ENCODE measurements at regions not wholly inside any gene's neighbourhood (a gene's known extent, or its start where the extent isn't known, plus 50 kb on each side); places are given as distances from the start of the nearest gene placed in this dataset.

GRCh38 chr4:67292636-67293035 is 252.7 kb downstream of the CENPC start:
- intact Hi-C loops (cut with DNase I; ENCODE audit: low total_unique reads): no loop called here
- TF ChIP-seq CTCF (IDR thresholded peaks at IDR 0.05): no peak
- Histone ChIP-seq H3K27ac (no peak overlapping the region), H3K4me3 (no peak overlapping the region), H3K9me3 (no peaks in the 10 kb centered on the region), H3K27me3 (no peaks in the 10 kb centered on the region), H3K36me3 (no peaks in the 10 kb centered on the region), H3K4me1 (no peaks in the 10 kb centered on the region)
- no peak for DNase-seq

GRCh38 chr4:67292045-67292444 is 253.3 kb downstream of the CENPC start:
- Histone ChIP-seq H3K27me3 (no peaks in the 10 kb centered on the region), H3K9me3 (no peaks in the 10 kb centered on the region), H3K36me3 (no peaks in the 10 kb centered on the region), H3K27ac (no peak overlapping the region), H3K4me3 (no peak overlapping the region), H3K4me1 (no peaks in the 10 kb centered on the region)
- intact Hi-C loops (cut with DNase I; ENCODE audit: low total_unique reads): no loop called here
- no peak for TF ChIP-seq CTCF (IDR thresholded peaks at IDR 0.05)
- no peak for DNase-seq

GRCh38 chr4:67291644-67292043 is 253.7 kb downstream of the CENPC start:
- no peak for DNase-seq
- Histone ChIP-seq H3K36me3 (no peaks in the 10 kb centered on the region), H3K4me1 (no peaks in the 10 kb centered on the region), H3K4me3 (no peak overlapping the region), H3K9me3 (peaks cover 0 to 4% (median 0%) of the 10 kb centered on the region in 3 donors), H3K27ac (no peak overlapping the region), H3K27me3 (no peaks in the 10 kb centered on the region)
- TF ChIP-seq CTCF (IDR thresholded peaks at IDR 0.05): no peak
- intact Hi-C loops (cut with DNase I; ENCODE audit: low total_unique reads): no loop called here

- no peak for TF ChIP-seq CTCF (IDR thresholded peaks at IDR 0.05)
Observed at GRCh38 chr4:67288964-67289363, 256.3 kb downstream of the CENPC start.

GRCh38 chr4:67286724-67287123 is 258.6 kb downstream of the CENPC start:
- no peak for DNase-seq
- Histone ChIP-seq H3K4me1 (no peaks in the 10 kb centered on the region), H3K27me3 (no peaks in the 10 kb centered on the region), H3K4me3 (no peak overlapping the region), H3K36me3 (no peaks in the 10 kb centered on the region), H3K27ac (no peak overlapping the region), H3K9me3 (peaks cover 0 to 16% (median 0%) of the 10 kb centered on the region in 3 donors)
- intact Hi-C loops (cut with DNase I; ENCODE audit: low total_unique reads): no loop called here
- TF ChIP-seq CTCF (IDR thresholded peaks at IDR 0.05): no peak

More at GRCh38 chr4:67288964-67289363, 256.3 kb downstream of the CENPC start:
- H3K4me1 ChIP-seq: no peaks in the 10 kb centered on the region
- no peak overlapping the region for H3K4me3 ChIP-seq
- H3K9me3 ChIP-seq: peaks cover 0 to 8% (median 0%) of the 10 kb centered on the region in 3 donors
- H3K27me3 ChIP-seq: no peaks in the 10 kb centered on the region
- DNase-seq: no peak
- no peaks in the 10 kb centered on the region for H3K36me3 ChIP-seq
- no peak overlapping the region for H3K27ac ChIP-seq
- intact Hi-C loops (cut with DNase I; ENCODE audit: low total_unique reads): no loop called here

- intact Hi-C loops (cut with DNase I; ENCODE audit: low total_unique reads): no loop called here
- no peak for TF ChIP-seq CTCF (IDR thresholded peaks at IDR 0.05)
- peaks cover 0 to 16% (median 0%) of the 10 kb centered on the region in 3 donors for H3K9me3 ChIP-seq
- H3K4me1 ChIP-seq: no peaks in the 10 kb centered on the region
- H3K4me3 ChIP-seq: no peak overlapping the region
- H3K27me3 ChIP-seq: no peaks in the 10 kb centered on the region
- no peak for DNase-seq
- H3K27ac ChIP-seq: no peak overlapping the region
- no peaks in the 10 kb centered on the region for H3K36me3 ChIP-seq
Observed at GRCh38 chr4:67282749-67283148, 262.6 kb downstream of the CENPC start.
